ENCODE measurements at regions not wholly inside any gene's neighbourhood (a gene's known extent, or its start where the extent isn't known, plus 50 kb on each side); places are given as distances from the start of the nearest gene placed in this dataset.

- TF ChIP-seq, protein P1, sequence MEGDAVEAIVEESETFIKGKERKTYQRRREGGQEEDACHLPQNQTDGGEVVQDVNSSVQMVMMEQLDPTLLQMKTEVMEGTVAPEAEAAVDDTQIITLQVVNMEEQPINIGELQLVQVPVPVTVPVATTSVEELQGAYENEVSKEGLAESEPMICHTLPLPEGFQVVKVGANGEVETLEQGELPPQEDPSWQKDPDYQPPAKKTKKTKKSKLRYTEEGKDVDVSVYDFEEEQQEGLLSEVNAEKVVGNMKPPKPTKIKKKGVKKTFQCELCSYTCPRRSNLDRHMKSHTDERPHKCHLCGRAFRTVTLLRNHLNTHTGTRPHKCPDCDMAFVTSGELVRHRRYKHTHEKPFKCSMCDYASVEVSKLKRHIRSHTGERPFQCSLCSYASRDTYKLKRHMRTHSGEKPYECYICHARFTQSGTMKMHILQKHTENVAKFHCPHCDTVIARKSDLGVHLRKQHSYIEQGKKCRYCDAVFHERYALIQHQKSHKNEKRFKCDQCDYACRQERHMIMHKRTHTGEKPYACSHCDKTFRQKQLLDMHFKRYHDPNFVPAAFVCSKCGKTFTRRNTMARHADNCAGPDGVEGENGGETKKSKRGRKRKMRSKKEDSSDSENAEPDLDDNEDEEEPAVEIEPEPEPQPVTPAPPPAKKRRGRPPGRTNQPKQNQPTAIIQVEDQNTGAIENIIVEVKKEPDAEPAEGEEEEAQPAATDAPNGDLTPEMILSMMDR (IDR thresholded peaks at IDR 0.05) = no peak
- no peak for TF ChIP-seq POLR2A (IDR thresholded peaks at IDR 0.05)
These were observed 56.3 kb upstream of the TMEM72 start for GRCh38 chr10:44854693-44855350.

All from esophagus squamous epithelium (tissue), 4 donors.